NOMO-1 treated with DMSO at 0.1 percent for 48 hours (cell line): ENCODE measurements at regions not wholly inside any gene's neighbourhood (a gene's known extent, or its start where the extent isn't known, plus 50 kb on each side); places are given as distances from the start of the nearest gene placed in this dataset.

Source experiments
- DNase-seq: peaks from one replicate; lab custom pipeline; 2025; ENCODE audit not compliant: unreplicated experiment; lab: John Stamatoyannopoulos, UW

DNA sequence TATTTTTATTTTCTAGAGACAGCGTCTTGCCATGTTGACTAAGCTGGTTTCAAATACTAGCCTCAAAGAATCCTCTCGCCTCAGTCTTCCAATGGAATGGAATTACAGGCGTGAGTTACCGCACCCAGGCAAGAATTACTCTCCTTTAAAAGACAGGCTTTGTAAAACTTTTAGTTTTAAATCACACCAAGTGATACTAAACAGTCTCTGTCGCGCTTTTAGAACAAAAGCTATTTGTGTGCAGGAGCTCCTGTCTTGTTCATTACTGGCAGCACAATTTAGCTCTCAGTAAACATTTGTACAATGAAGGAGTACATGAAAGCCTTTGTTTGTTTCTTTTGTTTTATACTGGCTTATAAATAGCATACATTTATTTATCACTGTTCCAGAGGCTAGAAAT is 1719.2 kb upstream of the PIK3C3 start:
- DNase-seq: no peak

DNA sequence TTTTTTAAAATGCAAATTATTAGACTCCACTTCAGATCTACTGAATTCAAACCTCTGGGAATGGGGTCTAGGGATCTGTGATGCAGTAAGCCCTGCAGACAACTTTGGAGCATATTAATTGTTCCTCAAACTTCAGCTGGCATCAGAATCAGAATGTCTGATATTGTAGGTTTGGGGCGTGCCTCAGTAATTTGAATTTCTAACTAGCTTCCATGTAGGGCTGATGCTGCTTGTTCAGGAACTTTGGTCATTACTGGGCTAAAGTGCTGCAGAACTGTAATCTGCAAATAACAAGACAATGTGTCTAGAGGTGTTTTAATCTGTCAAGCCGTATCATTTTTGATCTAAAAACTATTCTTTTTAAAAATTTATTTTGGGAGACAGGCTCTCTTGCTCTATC is 1719.7 kb upstream of the PIK3C3 start:
- no peak for DNase-seq

DNA sequence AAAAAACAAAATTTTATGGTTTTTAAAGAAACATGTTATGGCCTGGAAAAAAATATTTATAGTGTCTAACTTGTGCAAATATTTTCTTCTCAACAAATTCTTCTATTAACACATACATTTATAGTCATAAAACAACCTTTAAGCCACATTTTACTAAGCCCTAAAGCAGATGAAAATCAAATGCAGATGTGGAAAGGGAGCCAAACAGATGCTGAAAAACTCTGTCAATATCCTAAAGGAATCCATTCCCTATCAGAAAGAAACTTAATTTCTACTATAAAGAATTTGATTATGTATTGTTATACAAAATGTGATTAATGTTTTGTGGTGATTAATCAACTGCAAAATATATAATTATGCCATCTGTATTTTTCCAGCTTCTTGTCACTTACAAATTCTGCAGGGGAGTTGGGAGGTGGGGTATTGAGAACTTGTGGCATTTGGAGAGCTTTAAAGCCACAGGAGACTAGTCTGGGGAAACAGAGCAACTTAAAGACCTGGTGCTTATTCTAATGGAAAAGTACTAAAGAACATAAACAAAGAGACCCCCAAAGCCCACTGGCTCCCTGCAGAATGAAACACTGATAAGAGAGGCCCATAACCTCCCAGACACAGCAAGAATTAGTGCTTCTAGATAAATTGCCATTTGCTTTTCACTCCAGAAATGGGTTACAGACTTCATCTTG is 1721.0 kb upstream of the PIK3C3 start:
- no peak for DNase-seq

DNA sequence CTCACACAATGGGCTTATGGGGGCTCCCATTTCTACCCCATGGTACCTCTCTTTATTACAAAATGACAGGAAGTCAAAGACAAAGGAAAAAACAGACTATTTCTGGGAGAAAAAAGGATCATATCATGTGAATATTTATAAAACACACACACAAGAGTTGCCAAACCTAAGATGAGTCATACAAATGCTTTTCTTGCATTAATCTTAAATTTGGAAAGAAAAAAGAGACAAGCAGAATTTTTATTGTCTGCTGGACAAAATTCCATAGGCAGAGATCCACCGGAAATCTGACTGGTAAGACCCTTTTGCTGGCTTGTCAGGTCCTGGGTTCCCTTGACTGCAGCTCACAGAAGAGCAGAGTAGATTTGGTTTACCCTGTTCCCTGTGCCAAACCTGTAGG is 1732.3 kb upstream of the PIK3C3 start:
- DNase-seq: no peak

DNA sequence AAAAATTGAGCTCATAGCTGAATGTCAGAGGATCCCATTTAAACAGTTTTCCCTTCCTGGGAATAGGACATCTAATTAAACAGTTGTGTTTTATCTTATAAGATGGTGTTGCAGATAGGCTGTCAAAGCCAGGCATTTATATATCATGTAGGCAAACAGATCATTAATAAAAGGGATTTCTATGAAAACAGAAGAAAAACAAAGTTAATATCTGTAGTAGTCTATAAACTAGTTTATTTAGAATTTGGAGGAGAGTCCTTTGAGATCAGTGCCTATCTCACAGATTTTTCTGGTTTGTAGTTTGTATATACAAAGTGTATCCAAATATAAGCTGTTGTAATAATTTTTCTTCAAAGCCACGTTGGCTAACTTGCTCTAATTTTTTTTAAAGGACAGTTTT is 1738.2 kb upstream of the PIK3C3 start:
- DNase-seq: no peak

DNA sequence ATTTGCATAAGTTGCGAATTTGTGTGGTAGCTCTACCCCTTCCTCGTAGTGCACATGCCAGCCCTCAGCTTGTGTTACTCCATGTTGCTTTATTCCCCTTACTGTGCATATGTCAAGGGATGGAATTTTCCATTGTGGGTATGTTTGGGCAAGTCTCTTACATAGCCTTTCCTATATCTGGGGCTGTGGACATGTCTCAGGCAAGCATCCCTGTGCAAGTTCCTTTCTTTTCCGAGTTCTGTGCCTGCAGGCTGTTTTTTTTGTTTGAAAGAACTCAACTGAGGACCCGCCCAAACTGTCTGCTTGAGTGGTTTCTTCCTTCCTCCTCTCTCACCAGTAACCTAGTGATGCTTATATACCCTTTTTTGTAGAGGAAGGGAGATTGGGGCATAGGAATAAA is 1739.1 kb upstream of the PIK3C3 start:
- no peak for DNase-seq

DNA sequence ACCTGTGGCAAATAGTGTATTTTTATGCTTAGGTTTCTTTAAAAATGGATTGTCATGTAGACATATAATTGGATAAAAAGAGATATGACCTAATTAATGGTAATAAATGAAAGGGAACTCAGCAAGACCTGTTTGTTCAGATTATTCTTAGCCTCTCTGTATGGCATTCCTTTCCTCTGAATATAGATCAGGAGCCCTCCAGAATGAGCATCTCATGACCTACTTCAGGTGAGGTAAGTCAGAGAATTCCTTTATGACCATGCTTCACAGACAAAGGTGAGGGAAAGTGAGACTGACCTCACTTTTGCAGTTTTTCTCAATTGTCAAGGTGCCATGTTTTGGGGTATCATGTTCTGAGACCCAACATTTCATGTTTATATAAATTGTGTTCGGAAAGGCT is 1744.3 kb upstream of the PIK3C3 start:
- DNase-seq: no peak

DNA sequence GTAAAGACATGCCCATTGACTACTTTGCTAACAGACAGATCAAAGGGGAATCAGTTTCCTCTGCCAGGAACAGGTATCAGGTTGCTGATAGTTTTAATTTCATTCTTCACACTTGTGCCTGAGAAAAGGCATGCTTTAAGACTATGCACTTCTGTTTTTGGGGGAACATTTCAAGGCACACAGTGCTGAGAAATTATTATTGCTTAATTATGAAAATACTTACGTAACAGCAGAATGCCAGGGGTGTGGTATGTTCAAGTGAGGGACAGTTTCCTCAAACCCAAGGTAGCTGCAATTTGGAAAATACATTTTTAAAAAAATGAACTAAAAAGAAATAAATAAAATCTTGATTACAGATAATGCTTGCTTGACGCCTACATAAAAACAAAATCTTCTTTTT is 1746.1 kb upstream of the PIK3C3 start:
- DNase-seq: peak; percentile 27

DNA sequence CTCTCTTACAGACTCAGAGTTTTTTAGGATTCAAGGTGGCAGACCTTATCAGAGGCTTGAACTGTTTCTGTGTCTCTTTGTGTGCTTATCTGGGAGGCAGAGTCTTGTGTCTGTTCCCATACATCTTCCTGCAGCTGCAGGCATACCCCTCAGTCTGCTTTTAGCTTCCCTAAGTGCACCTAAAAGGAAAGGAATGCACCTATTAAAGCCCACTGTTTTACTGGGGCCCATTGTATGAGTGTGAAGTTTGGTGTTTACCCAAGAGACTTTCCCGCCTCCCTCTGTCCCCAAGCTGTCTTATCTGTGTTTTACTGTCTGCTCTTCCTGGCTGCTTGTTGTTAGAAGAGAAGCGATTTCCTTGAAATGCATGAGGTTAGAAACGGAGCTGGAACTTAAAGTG is 1757.3 kb upstream of the PIK3C3 start:
- no peak for DNase-seq

DNA sequence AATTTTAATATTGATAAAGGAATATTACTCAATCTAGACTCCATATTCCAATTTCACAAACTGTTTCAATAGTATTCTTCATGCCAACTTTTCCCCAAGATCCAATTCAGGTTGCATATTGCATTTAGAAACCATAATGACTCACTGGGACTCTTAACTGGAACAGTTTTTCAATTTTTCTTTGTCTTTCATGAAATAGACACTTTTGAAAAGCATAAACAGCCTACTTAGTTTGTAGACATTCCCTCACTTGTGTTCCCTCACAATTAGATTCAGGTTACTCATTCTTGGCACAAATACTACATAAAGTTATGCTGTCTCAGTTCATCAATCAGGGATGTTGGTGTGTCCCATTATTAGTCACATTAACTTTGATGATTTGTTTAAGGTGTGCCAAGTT is 1768.4 kb upstream of the PIK3C3 start:
- DNase-seq: no peak

DNA sequence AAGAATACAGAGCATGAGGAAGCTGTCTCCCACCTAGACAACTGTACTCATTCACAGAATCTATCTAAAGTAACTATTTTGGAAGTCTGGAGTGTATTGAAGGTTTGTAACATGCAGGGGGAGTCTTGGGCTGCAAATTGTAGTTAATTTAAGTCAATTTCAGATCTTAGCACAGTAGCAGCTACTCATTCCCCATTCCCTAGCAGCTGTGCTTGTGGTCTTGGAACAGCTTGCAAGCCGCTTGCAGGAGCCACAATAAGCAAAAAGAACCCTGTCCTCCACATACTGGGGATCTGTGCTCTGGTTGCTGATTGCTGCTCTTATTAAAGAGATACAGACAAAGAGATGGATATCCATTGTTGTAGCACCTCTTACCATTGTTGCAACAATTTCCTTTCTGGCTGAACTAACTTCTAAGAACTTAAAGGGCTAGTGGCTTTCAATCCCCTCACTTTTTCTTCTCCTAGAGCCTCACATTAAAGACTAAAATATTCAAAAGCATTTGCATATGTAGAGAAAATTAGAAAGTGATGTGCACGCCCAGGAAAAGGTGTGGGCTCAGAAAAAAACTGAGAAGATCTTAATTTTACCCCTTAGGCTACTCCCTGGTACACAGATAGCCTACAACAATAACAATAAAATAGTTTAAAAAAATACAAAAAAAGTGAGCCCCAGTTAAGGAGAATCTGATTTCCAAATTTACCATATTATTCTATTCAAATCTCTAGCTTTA is 1775.1 kb upstream of the PIK3C3 start:
- no peak for DNase-seq

DNA sequence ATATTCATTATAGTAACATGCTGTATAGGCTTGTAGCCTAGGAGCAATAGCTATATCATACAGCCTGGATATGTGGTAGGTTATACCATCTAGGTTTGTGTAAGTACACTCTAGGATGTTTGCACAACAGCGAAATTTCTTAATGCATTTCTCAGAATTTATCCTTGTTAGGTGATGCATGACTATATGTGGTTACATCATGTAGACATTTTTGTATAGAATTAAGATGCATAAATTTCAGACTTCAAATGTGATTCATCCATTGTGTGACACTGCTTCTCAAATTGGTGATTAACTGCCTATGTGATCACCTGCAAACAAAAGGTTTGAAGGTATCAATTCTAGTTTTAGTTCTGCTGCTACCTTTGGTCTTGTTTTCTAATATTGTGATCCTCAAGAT is 1787.0 kb upstream of the PIK3C3 start:
- no peak for DNase-seq

DNA sequence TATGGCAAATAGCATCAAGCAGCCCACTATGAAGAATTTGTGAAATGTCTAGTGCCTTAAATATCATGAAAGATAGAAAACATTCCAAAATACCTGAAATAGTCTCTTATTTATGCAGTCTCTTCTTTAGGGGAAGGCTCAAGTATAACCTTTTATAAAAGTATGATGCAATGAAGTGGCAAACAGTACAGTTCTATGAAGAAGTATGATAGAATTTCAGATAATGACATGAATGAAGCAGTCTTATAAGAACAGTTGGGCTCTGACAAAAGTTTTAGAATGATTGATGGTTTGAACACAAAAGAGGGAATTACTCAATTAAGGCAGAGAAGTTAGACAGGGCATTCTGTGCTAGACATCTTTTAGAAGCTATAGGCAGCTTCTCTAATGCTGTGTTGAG is 1791.8 kb upstream of the PIK3C3 start:
- no peak for DNase-seq

DNA sequence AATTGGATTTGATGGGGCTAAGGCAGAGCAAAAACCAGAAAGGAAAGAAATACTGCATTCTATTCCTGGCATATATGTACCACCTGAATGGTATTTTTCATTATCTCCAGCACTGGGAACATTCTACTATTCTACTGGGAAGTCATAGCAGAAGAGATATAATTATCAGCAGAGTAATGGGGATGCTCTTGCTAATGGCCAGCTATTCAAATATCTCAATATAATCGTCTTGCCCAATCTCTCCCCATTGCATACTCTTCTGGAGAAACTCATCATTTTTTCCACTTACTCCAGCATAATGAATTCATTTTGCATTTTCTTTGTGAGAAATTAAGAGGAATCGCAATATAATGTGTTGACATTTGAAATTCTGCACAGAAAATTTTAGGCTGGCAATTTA is 1794.7 kb upstream of the PIK3C3 start:
- DNase-seq: no peak

DNA sequence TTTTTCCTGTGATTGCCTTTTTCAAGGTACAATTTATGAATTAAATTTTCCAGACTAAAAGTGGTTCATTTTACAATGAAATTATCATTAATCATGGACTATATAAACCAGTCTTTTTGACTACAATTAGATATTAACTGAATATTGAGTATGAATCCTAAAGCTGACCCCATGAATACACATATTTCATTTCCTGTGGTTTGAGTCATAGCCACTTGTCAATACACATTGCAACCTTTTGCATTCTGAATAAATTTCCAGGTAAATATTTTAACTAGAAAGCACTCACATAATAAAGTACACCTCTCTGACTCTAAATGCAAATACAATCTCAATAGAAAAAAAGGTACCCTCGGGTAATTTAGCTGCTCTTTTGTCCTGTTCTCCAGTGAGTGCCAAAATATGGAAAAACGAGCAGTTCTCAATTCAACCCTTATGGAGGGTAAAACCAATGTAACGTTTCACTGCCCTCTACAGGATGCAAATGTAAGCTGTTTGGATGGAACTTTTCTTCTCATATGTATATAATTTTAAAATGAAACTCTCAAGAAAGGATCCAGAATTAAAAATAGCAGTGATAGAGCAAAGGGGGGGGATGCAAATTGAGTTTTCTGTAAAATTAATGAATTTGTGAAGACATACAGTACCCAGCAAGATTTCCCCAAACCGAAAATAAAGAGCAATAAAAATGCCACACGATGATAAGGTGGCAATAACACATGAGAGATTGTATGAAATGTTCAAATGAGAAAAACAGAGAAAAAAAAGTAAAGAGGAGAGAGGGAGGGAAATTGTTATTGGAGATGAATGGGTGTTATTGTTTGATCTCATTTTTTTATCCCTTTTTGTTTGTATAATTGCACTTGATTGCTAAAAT is 1795.7 kb upstream of the PIK3C3 start:
- DNase-seq: no peak

DNA sequence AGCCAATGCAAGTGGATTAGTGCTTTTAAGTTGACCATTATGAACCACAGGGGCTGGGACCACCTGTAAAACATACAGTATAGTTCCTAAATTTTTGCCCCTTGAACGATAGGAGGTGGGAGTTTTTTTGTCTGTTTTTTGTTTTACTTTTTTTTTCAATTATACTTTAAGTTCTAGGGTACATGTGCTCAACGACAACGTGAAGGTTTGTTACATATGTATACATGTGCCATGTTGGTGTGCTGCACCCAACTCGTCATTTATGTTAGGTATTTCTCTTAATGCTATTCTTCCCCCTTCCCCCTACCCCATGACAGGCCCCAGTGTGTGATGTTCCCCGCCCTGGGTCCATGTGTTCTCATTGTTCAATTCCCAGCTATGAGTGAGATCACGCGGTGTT is 1797.9 kb upstream of the PIK3C3 start:
- DNase-seq: no peak

DNA sequence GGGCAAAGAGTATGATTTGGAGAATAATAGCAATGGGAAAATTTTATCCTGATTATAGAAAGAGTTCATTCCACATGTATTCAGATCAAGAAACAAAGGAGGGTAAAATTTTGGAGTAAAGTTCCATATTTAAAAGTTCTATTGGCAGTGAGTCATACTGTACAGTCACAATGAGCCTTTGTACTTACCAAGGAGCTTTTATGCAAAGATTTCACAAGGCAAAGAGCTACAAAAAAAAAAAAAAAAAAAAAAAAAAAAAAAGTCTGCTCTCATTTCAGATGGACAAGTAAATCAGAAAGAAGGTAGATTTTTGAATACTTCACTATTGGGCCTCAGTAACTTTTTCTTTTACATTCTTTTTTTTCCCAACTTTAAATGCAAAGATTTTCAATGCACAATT is 1802.2 kb upstream of the PIK3C3 start:
- no peak for DNase-seq

DNA sequence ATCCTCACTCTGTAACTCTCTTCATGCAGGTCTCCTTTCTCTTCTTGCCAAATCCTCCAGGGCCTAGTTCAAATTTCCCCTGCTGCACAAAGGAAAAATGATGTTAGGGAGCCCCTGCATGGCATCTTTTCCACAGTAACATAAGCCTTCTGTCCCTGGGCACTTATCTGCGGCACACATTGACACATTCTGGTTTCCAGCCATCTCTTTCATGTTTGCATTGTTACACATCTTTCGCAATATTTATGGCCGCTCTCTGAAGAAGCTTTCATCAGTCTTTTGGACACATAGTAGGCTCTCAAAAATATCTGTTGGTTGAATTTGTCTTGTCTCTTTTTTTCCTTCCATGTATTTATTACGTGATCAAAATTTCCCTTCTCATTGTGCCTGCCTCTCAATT is 1806.1 kb upstream of the PIK3C3 start:
- no peak for DNase-seq

DNA sequence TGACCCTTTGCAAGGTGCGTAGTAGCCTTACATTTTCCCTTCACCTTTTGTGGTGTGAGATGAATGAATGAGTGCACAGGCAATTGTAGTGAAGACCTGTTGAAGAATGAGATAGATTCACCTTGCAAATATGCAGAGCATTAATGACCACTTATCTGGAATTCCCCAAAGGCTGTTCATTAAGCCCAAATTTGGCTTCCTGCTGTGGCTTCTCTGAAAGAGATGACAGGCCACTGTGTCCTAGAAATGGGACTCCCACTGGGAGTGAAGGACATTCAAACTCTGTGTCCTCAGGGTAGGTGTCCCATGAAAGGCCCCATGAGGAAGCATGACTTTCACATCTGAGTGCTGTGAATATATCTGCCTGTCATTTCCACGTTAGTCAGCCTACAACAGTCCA is 1821.8 kb upstream of the PIK3C3 start:
- no peak for DNase-seq

DNA sequence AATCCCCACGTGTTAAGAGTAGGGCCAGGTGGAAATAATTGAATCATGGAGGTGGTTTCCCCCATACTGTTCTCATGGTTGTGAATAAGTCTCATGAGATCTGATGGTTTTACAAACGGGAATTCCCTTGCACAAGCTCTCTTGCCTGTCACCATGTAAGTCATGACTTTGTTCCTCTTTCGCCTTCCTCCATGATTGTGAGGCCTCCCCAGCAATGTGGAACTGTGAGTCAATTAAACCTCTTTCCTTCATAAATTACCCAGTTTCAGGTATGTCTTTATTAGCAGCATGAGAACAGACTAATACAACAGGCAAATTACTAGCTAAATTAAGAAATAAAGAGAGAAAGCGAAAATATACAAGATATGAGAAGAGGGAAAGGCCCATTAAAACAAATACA is 1822.6 kb upstream of the PIK3C3 start:
- peak; percentile 3 for DNase-seq

DNA sequence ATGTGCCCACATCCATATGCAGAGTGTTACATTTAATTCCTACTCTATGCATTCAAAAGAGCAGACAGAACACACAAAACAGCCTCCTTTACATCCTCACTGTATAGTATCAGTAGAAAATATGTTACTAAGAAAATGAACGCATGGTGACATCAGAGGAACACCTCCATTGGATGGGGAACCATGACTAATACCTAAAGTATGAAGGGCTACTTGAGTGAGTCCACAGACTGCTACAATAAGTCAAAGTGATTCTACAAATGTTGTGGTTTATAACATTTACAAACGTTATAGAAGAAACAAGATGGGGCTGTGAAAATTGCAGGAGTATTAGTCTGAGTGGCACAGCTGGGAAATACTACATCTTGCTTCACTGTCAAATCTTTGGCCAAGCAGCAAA is 1830.9 kb upstream of the PIK3C3 start:
- no peak for DNase-seq

DNA sequence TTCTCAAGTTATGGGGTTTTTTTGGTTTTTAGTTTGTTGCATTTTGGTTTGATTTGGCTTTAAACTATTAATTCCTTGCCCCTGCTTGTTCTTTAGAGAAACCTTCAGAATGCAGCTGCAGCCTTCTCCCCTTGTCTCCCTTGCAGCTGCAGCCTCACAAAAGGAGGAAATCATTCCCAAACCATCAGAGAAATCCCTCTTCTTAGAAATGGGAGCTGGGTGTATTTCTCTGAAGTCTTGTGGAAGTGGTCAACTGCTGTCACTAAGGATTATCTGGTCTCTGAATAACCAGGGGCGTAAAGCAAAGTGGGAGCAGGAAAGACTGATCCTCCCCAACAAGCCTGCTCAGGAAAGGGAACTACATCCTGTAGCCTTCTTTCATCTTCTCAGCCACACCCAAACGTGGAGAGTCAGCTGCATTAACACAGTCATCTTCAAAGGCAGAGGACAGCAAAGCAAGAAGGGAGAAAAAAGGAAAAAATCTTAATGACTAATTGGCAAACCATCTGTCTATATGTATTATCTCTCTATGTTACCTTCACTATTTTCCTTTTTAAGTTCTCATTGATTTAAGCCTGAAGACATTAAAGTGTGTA is 1834.1 kb upstream of the PIK3C3 start:
- DNase-seq: no peak
